ENCODE measurements at regions not wholly inside any gene's neighbourhood (a gene's known extent, or its start where the extent isn't known, plus 50 kb on each side); places are given as distances from the start of the nearest gene placed in this dataset.

GRCh38 chr5:89397096-89397495 lies 514.1 kb upstream of the MEF2C start:
- Histone ChIP-seq H3K36me3 (ENCODE audit: control insufficient read depth, insufficient read depth, low read length) (no peaks in the 10 kb centered on the region), H3K27me3 (ENCODE audit: control insufficient read depth, insufficient read depth, low read length) (no peaks in the 10 kb centered on the region), H3K4me3 (ENCODE audit: low read depth, low read length) (no peak overlapping the region), H3K4me1 (ENCODE audit: control insufficient read depth, insufficient read depth, low read length) (no peaks in the 10 kb centered on the region), H3K9me3 (ENCODE audit: control insufficient read depth, insufficient read depth, low read length) (no peaks in the 10 kb centered on the region), H3K27ac (ENCODE audit: low read depth, low read length) (no peak overlapping the region)
- 80% methylated on average over 1 of the region's 1 CpG for WGBS (ENCODE audit: insufficient coverage)
- no peak for DNase-seq (ENCODE audit: low read depth in 4 of 6, low spot score in 6 of 6)

- 60% methylated on average over 1 of the region's 2 CpGs for WGBS (ENCODE audit: insufficient coverage)
- Histone ChIP-seq H3K4me3 (ENCODE audit: low read depth, low read length) (no peak overlapping the region), H3K36me3 (ENCODE audit: control insufficient read depth, insufficient read depth, low read length) (no peaks in the 10 kb centered on the region), H3K27me3 (ENCODE audit: control insufficient read depth, insufficient read depth, low read length) (no peaks in the 10 kb centered on the region), H3K9me3 (ENCODE audit: control insufficient read depth, insufficient read depth, low read length) (no peaks in the 10 kb centered on the region), H3K27ac (ENCODE audit: low read depth, low read length) (no peak overlapping the region), H3K4me1 (ENCODE audit: control insufficient read depth, insufficient read depth, low read length) (no peaks in the 10 kb centered on the region)
- DNase-seq (ENCODE audit: low read depth in 4 of 6, low spot score in 6 of 6) = no peak
Observed at GRCh38 chr5:89396278-89396954, 513.4 kb upstream of the MEF2C start.

- no peak overlapping the region for H3K27ac ChIP-seq (ENCODE audit: low read depth, low read length)
- no peaks in the 10 kb centered on the region for H3K36me3 ChIP-seq (ENCODE audit: control insufficient read depth, insufficient read depth, low read length)
- H3K27me3 ChIP-seq (ENCODE audit: control insufficient read depth, insufficient read depth, low read length) = no peaks in the 10 kb centered on the region
- no peak overlapping the region for H3K4me3 ChIP-seq (ENCODE audit: low read depth, low read length)
- H3K9me3 ChIP-seq (ENCODE audit: control insufficient read depth, insufficient read depth, low read length) = no peaks in the 10 kb centered on the region
- H3K4me1 ChIP-seq (ENCODE audit: control insufficient read depth, insufficient read depth, low read length) = no peaks in the 10 kb centered on the region
- no peak for DNase-seq (ENCODE audit: low read depth in 4 of 6, low spot score in 6 of 6)
Observed at GRCh38 chr5:89395111-89395510, 512.1 kb upstream of the MEF2C start.

- 100% methylated on average over 1 of the region's 2 CpGs for WGBS (ENCODE audit: insufficient coverage)
- H3K9me3 ChIP-seq (ENCODE audit: control insufficient read depth, insufficient read depth, low read length) = no peaks in the 10 kb centered on the region
- no peaks in the 10 kb centered on the region for H3K36me3 ChIP-seq (ENCODE audit: control insufficient read depth, insufficient read depth, low read length)
- H3K4me3 ChIP-seq (ENCODE audit: low read depth, low read length) = no peak overlapping the region
- no peaks in the 10 kb centered on the region for H3K4me1 ChIP-seq (ENCODE audit: control insufficient read depth, insufficient read depth, low read length)
- H3K27ac ChIP-seq (ENCODE audit: low read depth, low read length) = no peak overlapping the region
- H3K27me3 ChIP-seq (ENCODE audit: control insufficient read depth, insufficient read depth, low read length) = no peaks in the 10 kb centered on the region
- no peak for DNase-seq (ENCODE audit: low read depth in 4 of 6, low spot score in 6 of 6)
Observed at GRCh38 chr5:89388872-89389271, 505.9 kb upstream of the MEF2C start.

GRCh38 chr5:89384391-89384790 lies 501.4 kb upstream of the MEF2C start:
- H3K27ac ChIP-seq (ENCODE audit: low read depth, low read length) = no peak overlapping the region
- 88% methylated on average over 5 of the region's 5 CpGs for WGBS (ENCODE audit: insufficient coverage)

GRCh38 chr5:89380635-89381034 lies 497.7 kb upstream of the MEF2C start:
- Histone ChIP-seq H3K9me3 (ENCODE audit: control insufficient read depth, insufficient read depth, low read length) (no peaks in the 10 kb centered on the region), H3K36me3 (ENCODE audit: control insufficient read depth, insufficient read depth, low read length) (no peaks in the 10 kb centered on the region), H3K4me1 (ENCODE audit: control insufficient read depth, insufficient read depth, low read length) (no peaks in the 10 kb centered on the region), H3K4me3 (ENCODE audit: low read depth, low read length) (no peak overlapping the region), H3K27ac (ENCODE audit: low read depth, low read length) (no peak overlapping the region), H3K27me3 (ENCODE audit: control insufficient read depth, insufficient read depth, low read length) (no peaks in the 10 kb centered on the region)
- DNase-seq (ENCODE audit: low read depth in 4 of 6, low spot score in 6 of 6) = no peak

More at GRCh38 chr5:89384391-89384790, 501.4 kb upstream of the MEF2C start:
- no peaks in the 10 kb centered on the region for H3K9me3 ChIP-seq (ENCODE audit: control insufficient read depth, insufficient read depth, low read length)
- no peaks in the 10 kb centered on the region for H3K36me3 ChIP-seq (ENCODE audit: control insufficient read depth, insufficient read depth, low read length)
- H3K4me1 ChIP-seq (ENCODE audit: control insufficient read depth, insufficient read depth, low read length) = no peaks in the 10 kb centered on the region
- no peak overlapping the region for H3K4me3 ChIP-seq (ENCODE audit: low read depth, low read length)
- H3K27me3 ChIP-seq (ENCODE audit: control insufficient read depth, insufficient read depth, low read length) = no peaks in the 10 kb centered on the region
- DNase-seq (ENCODE audit: low read depth in 4 of 6, low spot score in 6 of 6) = no peak

- Histone ChIP-seq H3K4me3 (ENCODE audit: low read depth, low read length) (no peak overlapping the region), H3K27me3 (ENCODE audit: control insufficient read depth, insufficient read depth, low read length) (no peaks in the 10 kb centered on the region), H3K27ac (ENCODE audit: low read depth, low read length) (no peak overlapping the region), H3K36me3 (ENCODE audit: control insufficient read depth, insufficient read depth, low read length) (no peaks in the 10 kb centered on the region), H3K9me3 (ENCODE audit: control insufficient read depth, insufficient read depth, low read length) (no peaks in the 10 kb centered on the region), H3K4me1 (ENCODE audit: control insufficient read depth, insufficient read depth, low read length) (no peaks in the 10 kb centered on the region)
- WGBS (ENCODE audit: insufficient coverage) = 83% methylated on average over 6 of the region's 13 CpGs
- peak in 2 of 6 donors; percentile 67 to 91 for DNase-seq (ENCODE audit: low read depth in 4 of 6, low spot score in 6 of 6)
Observed at GRCh38 chr5:89377767-89378455, 494.9 kb upstream of the MEF2C start.

- Histone ChIP-seq H3K36me3 (ENCODE audit: control insufficient read depth, insufficient read depth, low read length) (no peaks in the 10 kb centered on the region), H3K9me3 (ENCODE audit: control insufficient read depth, insufficient read depth, low read length) (no peaks in the 10 kb centered on the region), H3K27me3 (ENCODE audit: control insufficient read depth, insufficient read depth, low read length) (no peaks in the 10 kb centered on the region), H3K4me1 (ENCODE audit: control insufficient read depth, insufficient read depth, low read length) (no peaks in the 10 kb centered on the region), H3K27ac (ENCODE audit: low read depth, low read length) (no peak overlapping the region), H3K4me3 (ENCODE audit: low read depth, low read length) (no peak overlapping the region)
- DNase-seq (ENCODE audit: low read depth in 4 of 6, low spot score in 6 of 6) = peak in 1 of 6 donors; percentile 4
Observed at GRCh38 chr5:89374818-89375521, 492.0 kb upstream of the MEF2C start.

- no CpG with 5 or more reads among the region's 1 CpG for WGBS (ENCODE audit: insufficient coverage)
- H3K4me3 ChIP-seq (ENCODE audit: low read depth, low read length) = no peak overlapping the region
- DNase-seq (ENCODE audit: low read depth in 4 of 6, low spot score in 6 of 6) = peak in 1 of 6 donors; percentile 44
- H3K27me3 ChIP-seq (ENCODE audit: control insufficient read depth, insufficient read depth, low read length) = no peaks in the 10 kb centered on the region
- H3K9me3 ChIP-seq (ENCODE audit: control insufficient read depth, insufficient read depth, low read length) = no peaks in the 10 kb centered on the region
- no peaks in the 10 kb centered on the region for H3K4me1 ChIP-seq (ENCODE audit: control insufficient read depth, insufficient read depth, low read length)
- no peaks in the 10 kb centered on the region for H3K36me3 ChIP-seq (ENCODE audit: control insufficient read depth, insufficient read depth, low read length)
- no peak overlapping the region for H3K27ac ChIP-seq (ENCODE audit: low read depth, low read length)
Observed at GRCh38 chr5:89374144-89374784, 491.3 kb upstream of the MEF2C start.
